Endothelial cell of umbilical vein (primary cell): ENCODE measurements at regions not wholly inside any gene's neighbourhood (a gene's known extent, or its start where the extent isn't known, plus 50 kb on each side); places are given as distances from the start of the nearest gene placed in this dataset.

Experiments used
- BruUV-seq: library from RNA; stranded (reverse); fragments of 400-500 nt; replicated peaks from 2 replicates; lab custom pipeline; 2021; lab: Mats Ljungman, UMichigan
- CTCF ChIA-PET: fragments of 300-600, 350-600 bp; sonication (Branson Sonifier 250); formaldehyde crosslinking; loops from one replicate; lab custom pipeline; 2021; ENCODE audit warnings: antibody characterized with exemption, inconsistent platforms; lab: Charles Lee
- POLR2A ChIA-PET: fragments of 300-600, 350-600 bp; sonication (Branson Sonifier 250); formaldehyde crosslinking; loops from one replicate; lab custom pipeline; 2021; ENCODE audit warnings: antibody characterized with exemption, inconsistent platforms; lab: Charles Lee
- DNase-seq: peaks from one replicate; pipeline ENCODE4 v3.0.0-alpha.2; 2011; ENCODE audit warnings: low read depth, low spot score
- FAIRE-seq: peaks from 2 replicates; lab custom pipeline; 2011; peaks lifted over from hg19 to GRCh38; lab: Jason Lieb, UNC
- H2AFZ ChIP-seq: 2 replicates; pipeline ENCODE4 v1.6.0; 2012; ENCODE audit warnings: low read depth, low read length, control low read depth, inconsistent platforms
- H3K27ac ChIP-seq: 2 replicates; pipeline ENCODE4 v1.5.1; 2011; ENCODE audit warnings: low read depth, mild to moderate bottlenecking, control low read depth, low read length, moderate library complexity; ENCODE audit not compliant: insufficient read depth
- H3K27me3 ChIP-seq, 2 experiments: 2 replicates each; pipeline versions ENCODE4 v1.6.0 to v1.6.1; 2011; ENCODE audit warnings: low read length in 2 of 2, mixed read lengths in 1 of 2; ENCODE audit not compliant: control insufficient read depth in 2 of 2, insufficient read depth in 2 of 2
- H3K36me3 ChIP-seq, 2 experiments: 2 replicates in 1 of 2; 3 replicates in 1 of 2; pipeline ENCODE4 v1.5.1; 2011; ENCODE audit warnings: low read length in 2 of 2, mild to moderate bottlenecking in 1 of 2, moderate library complexity in 1 of 2; ENCODE audit not compliant: control insufficient read depth in 2 of 2, insufficient read depth in 2 of 2; ENCODE audit errors: extremely low read depth in 1 of 2
- H3K4me1 ChIP-seq: 3 replicates; pipeline ENCODE4 v1.5.1; 2011; ENCODE audit warnings: mild to moderate bottlenecking, low read length; ENCODE audit not compliant: control insufficient read depth, insufficient read depth; ENCODE audit errors: extremely low read depth
- H3K4me2 ChIP-seq: 2 replicates; pipeline ENCODE4 v1.6.1; 2011; ENCODE audit warnings: low read length, control low read depth, mixed read lengths; ENCODE audit not compliant: insufficient read depth
- H3K4me3 ChIP-seq, 3 experiments: fragments of 200-600 bp in 1 of 3; sonication (generic), shearing (Covaris generic) in 1 of 3; replicated peaks in 1 of 3; 2 replicates each; pipeline ENCODE4 v1.5.1; 2011 to 2016; ENCODE audit warnings: control low read depth in 3 of 3, low read length in 3 of 3, mild to moderate bottlenecking in 2 of 3, inconsistent platforms in 1 of 3, low read depth in 1 of 3, moderate library complexity in 1 of 3; ENCODE audit not compliant: insufficient read depth in 1 of 3
- H3K79me2 ChIP-seq: 2 replicates; pipeline ENCODE4 v1.6.0; 2012; ENCODE audit warnings: low read length, inconsistent platforms; ENCODE audit not compliant: control insufficient read depth, insufficient read depth
- H3K9ac ChIP-seq: replicated peaks from 2 replicates; pipeline ENCODE3; 2011; ENCODE audit warnings: low read length, control low read depth; ENCODE audit not compliant: insufficient read depth; ENCODE audit errors: extremely low read depth
- H3K9me1 ChIP-seq: replicated peaks from 3 replicates; pipeline ENCODE4 v1.6.0; 2011; ENCODE audit warnings: mild to moderate bottlenecking, low read length; ENCODE audit not compliant: control insufficient read depth, insufficient read depth; ENCODE audit errors: extremely low read depth
- H3K9me3 ChIP-seq: replicated peaks from 2 replicates; pipeline ENCODE4 v1.5.1; 2012; ENCODE audit warnings: low read length, inconsistent platforms; ENCODE audit not compliant: control insufficient read depth, insufficient read depth
- H4K20me1 ChIP-seq: replicated peaks from 2 replicates; pipeline ENCODE3; 2011; ENCODE audit warnings: mild to moderate bottlenecking, low read length; ENCODE audit not compliant: control insufficient read depth, insufficient read depth; ENCODE audit errors: extremely low read depth
- EZH2 ChIP-seq: IDR thresholded peaks from 2 replicates; pipeline ENCODE4 v1.6.1; 2012; ENCODE audit warnings: borderline replicate concordance, low read depth, mild to moderate bottlenecking, moderate library complexity, low read length, inconsistent platforms; ENCODE audit not compliant: severe bottlenecking
- FOS ChIP-seq: IDR thresholded peaks from 2 replicates; pipeline ENCODE4 v1.6.1; 2011; ENCODE audit warnings: mild to moderate bottlenecking, low read length, moderate library complexity, borderline replicate concordance; ENCODE audit not compliant: insufficient read depth
- GATA2 ChIP-seq: IDR thresholded peaks from 2 replicates; pipeline ENCODE4 v1.7.0; 2011; ENCODE audit warnings: low read depth, mild to moderate bottlenecking, moderate library complexity, mixed read lengths, low read length; ENCODE audit not compliant: insufficient read length, insufficient read depth
- JUN ChIP-seq: IDR thresholded peaks from 2 replicates; pipeline ENCODE4 v1.6.1; 2011; ENCODE audit warnings: borderline replicate concordance, low read depth; ENCODE audit not compliant: insufficient read length, insufficient read depth
- MAX ChIP-seq: IDR thresholded peaks from 2 replicates; pipeline ENCODE4 v1.6.1; 2011; ENCODE audit not compliant: insufficient read depth, insufficient read length
- MYC ChIP-seq: IDR thresholded peaks from one replicate; pipeline ENCODE4 v1.6.1; 2011; ENCODE audit warnings: mild to moderate bottlenecking, low read depth, low read length
- POLR2A ChIP-seq: IDR thresholded peaks from 2 replicates; pipeline ENCODE4 v1.6.1; 2012; ENCODE audit warnings: low read depth, mild to moderate bottlenecking, control low read depth, low read length
- POLR2AphosphoS5 ChIP-seq: IDR thresholded peaks from 2 replicates; pipeline ENCODE4 v1.6.1; 2012; ENCODE audit warnings: low read depth, mild to moderate bottlenecking, control low read depth, low read length, moderate library complexity; ENCODE audit not compliant: insufficient read depth
- dilution Hi-C: fragments of 300-500 bp; cut with MboI; formaldehyde crosslinking; loops from one replicate; pipeline ENCODE4 v1.15.0; 2019; ENCODE audit warnings: low sequenced_read_pairs; ENCODE audit not compliant: extremely low pct_ligation_motif_present
- intact Hi-C: fragments of 100-400 bp; cut with micrococcal nuclease; formaldehyde crosslinking; loops from one replicate; pipeline ENCODE4 v1.10.0; 2022
- TF ChIP-seq, protein P1 (sequence below), 2 donors: IDR thresholded peaks; 1 replicate in 1 of 2; 2 replicates in 1 of 2; pipeline ENCODE4 v1.5.1; 2011; ENCODE audit warnings: low read length in 2 of 2, mild to moderate bottlenecking in 2 of 2, moderate library complexity in 2 of 2, control low read depth in 1 of 2, inconsistent platforms in 1 of 2, low read depth in 1 of 2; ENCODE audit not compliant: insufficient read depth in 1 of 2; ENCODE audit errors: extremely low read depth in 1 of 2

DNA sequence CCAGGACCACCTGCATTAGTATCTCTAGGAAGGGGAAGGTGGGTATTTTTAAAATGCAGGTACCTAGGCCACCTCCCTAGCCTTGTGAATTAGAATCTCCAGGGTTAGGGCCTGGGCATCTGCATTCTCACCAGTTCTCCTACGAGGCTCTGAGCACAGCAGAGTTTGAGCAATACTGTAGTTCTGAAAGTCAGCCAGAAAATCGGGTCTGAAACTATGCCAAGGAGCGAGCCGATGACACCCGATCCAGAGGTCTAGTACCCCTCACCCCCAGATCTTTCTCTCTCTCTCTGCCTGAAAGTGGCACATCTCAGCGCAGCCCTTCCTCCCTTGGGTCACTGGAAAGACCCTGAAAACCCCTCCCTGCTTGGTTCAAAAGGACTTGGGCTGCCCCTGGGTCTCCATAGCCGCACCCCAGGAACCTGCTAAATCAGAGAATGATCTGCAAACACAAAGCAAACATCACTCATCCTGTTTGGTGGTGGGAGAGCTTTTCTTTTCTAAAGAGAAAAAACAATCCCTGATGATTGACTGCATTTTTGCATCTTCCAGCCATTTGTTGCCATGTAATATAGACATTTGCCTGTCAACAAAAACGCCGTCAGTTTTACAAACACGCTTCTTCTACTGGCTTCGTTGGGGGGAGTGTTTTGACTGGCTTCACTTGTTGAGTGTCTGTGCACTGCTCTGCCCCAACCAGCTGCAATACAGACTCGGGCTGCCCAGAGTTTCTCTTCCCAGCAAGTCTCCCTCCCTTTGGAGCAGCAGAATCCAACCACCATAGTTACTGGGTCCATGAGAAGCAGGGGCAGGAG, 229.9 kb downstream of the MN1 start:
- FAIRE-seq, result no peak
- ChIA-PET CTCF (no interaction called here), POLR2A (no interaction called here)
- intact Hi-C loops, result no loop called here
- Histone ChIP-seq H3K4me1 (peaks cover 4% of the 10 kb centered on the region), H3K4me2 (no peak overlapping the region), H3K9me1 (no peaks in the 10 kb centered on the region), H3K36me3 (no peaks in the 10 kb centered on the region), H4K20me1 (no peaks in the 10 kb centered on the region), H3K27ac (no peak overlapping the region), H3K79me2 (no peaks in the 10 kb centered on the region), H3K9ac (no peak overlapping the region), H3K9me3 (no peaks in the 10 kb centered on the region), H3K27me3 (peaks cover 1 to 3% of the 10 kb centered on the region in 2 experiments), H3K4me3 (no peak overlapping the region), H2AFZ (no peak overlapping the region)
- dilution Hi-C loops, result no loop called here
- TF ChIP-seq POLR2AphosphoS5 (no peak), MAX (no peak), GATA2 (no peak), JUN (no peak), MYC (no peak), POLR2A (no peak), EZH2 (no peak), FOS (no peak)
- TF ChIP-seq, protein P1, sequence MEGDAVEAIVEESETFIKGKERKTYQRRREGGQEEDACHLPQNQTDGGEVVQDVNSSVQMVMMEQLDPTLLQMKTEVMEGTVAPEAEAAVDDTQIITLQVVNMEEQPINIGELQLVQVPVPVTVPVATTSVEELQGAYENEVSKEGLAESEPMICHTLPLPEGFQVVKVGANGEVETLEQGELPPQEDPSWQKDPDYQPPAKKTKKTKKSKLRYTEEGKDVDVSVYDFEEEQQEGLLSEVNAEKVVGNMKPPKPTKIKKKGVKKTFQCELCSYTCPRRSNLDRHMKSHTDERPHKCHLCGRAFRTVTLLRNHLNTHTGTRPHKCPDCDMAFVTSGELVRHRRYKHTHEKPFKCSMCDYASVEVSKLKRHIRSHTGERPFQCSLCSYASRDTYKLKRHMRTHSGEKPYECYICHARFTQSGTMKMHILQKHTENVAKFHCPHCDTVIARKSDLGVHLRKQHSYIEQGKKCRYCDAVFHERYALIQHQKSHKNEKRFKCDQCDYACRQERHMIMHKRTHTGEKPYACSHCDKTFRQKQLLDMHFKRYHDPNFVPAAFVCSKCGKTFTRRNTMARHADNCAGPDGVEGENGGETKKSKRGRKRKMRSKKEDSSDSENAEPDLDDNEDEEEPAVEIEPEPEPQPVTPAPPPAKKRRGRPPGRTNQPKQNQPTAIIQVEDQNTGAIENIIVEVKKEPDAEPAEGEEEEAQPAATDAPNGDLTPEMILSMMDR (IDR thresholded peaks at IDR 0.05; ENCODE audit: extremely low read depth in 1 of 2, insufficient read depth in 1 of 2, low read depth in 1 of 2, low read length in 2 of 2), result no peak
- BruUV-seq, result no TSS peak
- no peak for DNase-seq
